Neural crest cell (in vitro differentiated cells): ENCODE measurements at regions not wholly inside any gene's neighbourhood (a gene's known extent, or its start where the extent isn't known, plus 50 kb on each side); places are given as distances from the start of the nearest gene placed in this dataset.

Source experiments
- DNase-seq: peaks from one replicate; pipeline ENCODE4 v3.0.0; 2021; ENCODE audit warnings: low read depth, mixed read lengths, low spot score
- H3K27ac Mint-ChIP-seq: one replicate; pipeline ENCODE4 v1.8.0; 2021; ENCODE audit warnings: mild to moderate bottlenecking, mixed read lengths; ENCODE audit not compliant: unreplicated experiment
- H3K27me3 Mint-ChIP-seq: 2 replicates; pipeline ENCODE4 v1.8.0; 2021; ENCODE audit warnings: low read depth, mild to moderate bottlenecking, mixed read lengths
- H3K36me3 Mint-ChIP-seq: 2 replicates; pipeline ENCODE4 v1.8.0; 2021; ENCODE audit warnings: low read depth, mild to moderate bottlenecking, mixed read lengths
- H3K4me1 Mint-ChIP-seq: 2 replicates; pipeline ENCODE4 v1.8.0; 2021; ENCODE audit warnings: mixed read lengths
- H3K4me3 Mint-ChIP-seq: one replicate; pipeline ENCODE4 v1.8.0; 2021; ENCODE audit warnings: mild to moderate bottlenecking, mixed read lengths
- H3K9me3 Mint-ChIP-seq: 2 replicates; pipeline ENCODE4 v1.8.0; 2021; ENCODE audit warnings: mixed read lengths
- TF ChIP-seq, protein P1 (sequence below): fragments of 200-600 bp; sonication (generic); conservative IDR thresholded peaks from 2 replicates; pipeline ENCODE4 v1.5.0; 2021; ENCODE audit warnings: antibody characterized with exemption, mild to moderate bottlenecking

DNA sequence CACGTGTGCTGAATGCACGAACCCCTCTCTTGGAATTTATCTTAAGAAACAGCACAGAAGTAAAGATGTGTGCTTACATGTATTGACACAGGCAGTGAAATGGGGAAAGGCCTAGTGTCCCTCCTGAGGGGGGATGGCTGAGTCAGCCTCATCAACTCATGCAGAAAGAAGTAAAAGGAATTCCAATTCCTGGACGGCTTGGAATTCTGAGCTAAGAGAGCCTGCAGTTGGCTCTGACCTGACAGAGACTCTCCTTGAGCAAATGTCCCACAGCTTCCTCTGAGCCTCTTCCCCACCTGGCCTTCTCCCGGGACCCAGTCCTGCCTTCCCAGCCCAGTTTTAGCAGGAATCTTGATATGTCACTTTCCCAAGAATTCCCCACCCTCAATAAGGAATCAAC, 542.4 kb upstream of the ADARB2 start:
- TF ChIP-seq, protein P1, sequence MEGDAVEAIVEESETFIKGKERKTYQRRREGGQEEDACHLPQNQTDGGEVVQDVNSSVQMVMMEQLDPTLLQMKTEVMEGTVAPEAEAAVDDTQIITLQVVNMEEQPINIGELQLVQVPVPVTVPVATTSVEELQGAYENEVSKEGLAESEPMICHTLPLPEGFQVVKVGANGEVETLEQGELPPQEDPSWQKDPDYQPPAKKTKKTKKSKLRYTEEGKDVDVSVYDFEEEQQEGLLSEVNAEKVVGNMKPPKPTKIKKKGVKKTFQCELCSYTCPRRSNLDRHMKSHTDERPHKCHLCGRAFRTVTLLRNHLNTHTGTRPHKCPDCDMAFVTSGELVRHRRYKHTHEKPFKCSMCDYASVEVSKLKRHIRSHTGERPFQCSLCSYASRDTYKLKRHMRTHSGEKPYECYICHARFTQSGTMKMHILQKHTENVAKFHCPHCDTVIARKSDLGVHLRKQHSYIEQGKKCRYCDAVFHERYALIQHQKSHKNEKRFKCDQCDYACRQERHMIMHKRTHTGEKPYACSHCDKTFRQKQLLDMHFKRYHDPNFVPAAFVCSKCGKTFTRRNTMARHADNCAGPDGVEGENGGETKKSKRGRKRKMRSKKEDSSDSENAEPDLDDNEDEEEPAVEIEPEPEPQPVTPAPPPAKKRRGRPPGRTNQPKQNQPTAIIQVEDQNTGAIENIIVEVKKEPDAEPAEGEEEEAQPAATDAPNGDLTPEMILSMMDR: no peak
- H3K27ac Mint-ChIP-seq: no peak overlapping the region
- H3K9me3 Mint-ChIP-seq: no peaks in the 10 kb centered on the region
- H3K4me3 Mint-ChIP-seq: no peak overlapping the region
- DNase-seq: no peak
- peaks cover 13% of the 10 kb centered on the region for H3K27me3 Mint-ChIP-seq
- H3K36me3 Mint-ChIP-seq: no peaks in the 10 kb centered on the region
- H3K4me1 Mint-ChIP-seq: peaks cover 20% of the 10 kb centered on the region

DNA sequence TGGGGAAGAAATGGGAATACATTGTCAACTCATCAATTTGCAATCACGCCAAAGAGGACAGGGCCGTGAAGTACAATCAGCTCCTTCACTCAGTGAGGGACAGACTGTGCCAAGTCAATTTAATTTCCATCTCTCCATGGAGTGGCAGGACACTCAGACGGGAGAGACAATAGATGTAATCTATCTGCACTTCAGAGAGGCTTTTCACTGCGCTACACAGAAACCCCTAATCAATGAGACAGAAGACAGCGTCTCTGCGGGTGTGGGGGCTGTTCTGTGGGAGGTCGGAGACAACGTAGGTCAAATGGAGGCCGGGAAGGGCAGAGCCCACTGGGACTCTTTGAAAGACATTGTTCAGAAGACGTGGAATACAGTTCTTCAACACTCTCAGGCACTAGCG, 541.0 kb upstream of the ADARB2 start:
- Mint-ChIP-seq H3K4me1 (peaks cover 20% of the 10 kb centered on the region), H3K27ac (no peak overlapping the region), H3K36me3 (no peaks in the 10 kb centered on the region), H3K4me3 (no peak overlapping the region), H3K27me3 (peaks cover 13% of the 10 kb centered on the region), H3K9me3 (peaks cover 5% of the 10 kb centered on the region)
- no peak for DNase-seq
- TF ChIP-seq, protein P1: no peak

DNA sequence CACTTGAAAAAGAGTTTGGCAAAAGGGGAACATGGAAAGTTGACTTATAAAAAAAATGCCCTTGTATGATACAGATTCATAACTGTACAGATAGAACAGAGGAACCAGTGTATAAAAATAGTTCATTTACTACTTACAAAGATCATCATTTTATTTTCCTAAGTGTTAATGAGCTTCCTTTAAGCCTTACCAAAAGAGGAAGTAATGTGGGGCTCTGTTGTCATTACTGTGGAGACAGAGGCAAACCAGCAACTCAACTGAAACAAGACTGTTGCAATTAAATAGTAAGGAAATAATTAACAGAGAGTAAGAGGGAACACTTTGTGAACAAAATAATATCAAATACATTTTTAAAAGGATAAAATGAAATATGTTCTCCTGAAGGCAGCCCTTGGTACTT, 526.2 kb upstream of the ADARB2 start:
- H3K4me3 Mint-ChIP-seq: no peak overlapping the region
- peaks cover 4% of the 10 kb centered on the region for H3K36me3 Mint-ChIP-seq
- H3K27me3 Mint-ChIP-seq: no peaks in the 10 kb centered on the region
- TF ChIP-seq, protein P1: no peak
- no peak overlapping the region for H3K27ac Mint-ChIP-seq
- no peak for DNase-seq
- H3K9me3 Mint-ChIP-seq: peaks cover 13% of the 10 kb centered on the region
- no peaks in the 10 kb centered on the region for H3K4me1 Mint-ChIP-seq

DNA sequence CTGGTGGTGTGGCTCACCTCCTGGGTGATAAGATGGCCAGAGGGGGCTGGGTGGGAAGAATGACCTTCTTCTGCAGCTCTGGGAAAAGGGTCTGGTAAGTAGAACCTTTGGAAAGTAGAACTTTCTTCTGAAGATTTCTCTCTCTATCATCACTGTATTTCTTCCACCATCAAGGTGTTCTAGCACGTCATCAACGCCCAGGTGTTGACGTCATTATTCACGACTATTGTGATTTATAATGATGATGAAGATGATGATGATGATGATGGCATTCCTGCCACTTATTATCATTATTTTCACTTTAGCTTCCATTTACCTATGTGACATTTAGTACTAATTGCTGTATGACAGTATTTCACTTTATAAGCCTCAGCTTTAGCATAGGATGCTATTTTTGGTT, 525.6 kb upstream of the ADARB2 start:
- Mint-ChIP-seq H3K27ac (no peak overlapping the region), H3K4me3 (no peak overlapping the region), H3K36me3 (peaks cover 4% of the 10 kb centered on the region), H3K27me3 (no peaks in the 10 kb centered on the region), H3K4me1 (no peaks in the 10 kb centered on the region), H3K9me3 (peaks cover 13% of the 10 kb centered on the region)
- no peak for DNase-seq
- TF ChIP-seq, protein P1: no peak

DNA sequence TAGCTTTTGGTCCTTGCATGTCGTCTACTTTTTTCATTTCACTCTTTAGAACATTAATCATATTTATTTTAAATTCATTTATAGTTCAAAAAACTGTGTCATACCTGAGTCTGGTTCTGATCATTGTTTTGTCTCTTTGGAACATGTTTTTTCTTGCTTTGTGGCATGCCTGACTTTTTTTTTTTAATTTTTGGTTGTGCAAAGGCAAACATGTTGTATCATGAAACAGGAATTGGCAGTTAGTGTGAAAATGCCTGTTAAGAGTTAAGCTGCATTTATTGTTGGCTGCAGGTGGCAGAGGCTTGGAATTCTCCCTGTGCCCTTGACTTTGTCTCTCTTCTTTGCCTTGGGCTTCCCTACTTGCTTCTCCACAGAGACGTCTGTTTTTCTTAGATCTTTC, 525.0 kb upstream of the ADARB2 start:
- H3K9me3 Mint-ChIP-seq: peaks cover 13% of the 10 kb centered on the region
- TF ChIP-seq, protein P1: no peak
- H3K27ac Mint-ChIP-seq: no peak overlapping the region
- no peak for DNase-seq
- H3K4me1 Mint-ChIP-seq: no peaks in the 10 kb centered on the region
- no peaks in the 10 kb centered on the region for H3K27me3 Mint-ChIP-seq
- H3K4me3 Mint-ChIP-seq: no peak overlapping the region
- peaks cover 6% of the 10 kb centered on the region for H3K36me3 Mint-ChIP-seq

DNA sequence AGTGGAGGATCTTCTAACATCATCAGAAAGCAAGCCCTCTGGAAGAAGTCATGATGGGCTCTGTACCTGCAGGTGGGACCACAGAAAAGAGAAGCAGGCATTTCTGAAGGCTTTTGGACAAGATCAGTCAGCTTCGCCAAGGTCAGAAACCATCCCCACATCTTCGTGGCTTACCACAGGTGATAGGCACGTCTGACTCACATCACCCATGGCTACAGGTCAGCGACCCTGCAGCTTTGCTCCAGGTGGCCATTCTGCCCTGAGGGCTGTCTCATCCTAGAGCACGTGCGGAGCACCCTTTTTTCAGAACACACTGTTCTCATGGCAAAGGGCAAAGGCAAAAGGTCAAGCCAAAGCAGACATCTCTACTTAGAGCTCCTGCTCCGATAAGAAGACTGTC, 518.9 kb upstream of the ADARB2 start:
- no peak for DNase-seq
- TF ChIP-seq, protein P1: no peak
- no peaks in the 10 kb centered on the region for H3K27me3 Mint-ChIP-seq
- no peak overlapping the region for H3K4me3 Mint-ChIP-seq
- peaks cover 10% of the 10 kb centered on the region for H3K4me1 Mint-ChIP-seq
- peaks cover 6% of the 10 kb centered on the region for H3K36me3 Mint-ChIP-seq
- H3K9me3 Mint-ChIP-seq: peaks cover 8% of the 10 kb centered on the region
- H3K27ac Mint-ChIP-seq: no peak overlapping the region
